Endothelial cell of hepatic sinusoid (primary cell): ENCODE measurements at regions not wholly inside any gene's neighbourhood (a gene's known extent, or its start where the extent isn't known, plus 50 kb on each side); places are given as distances from the start of the nearest gene placed in this dataset.
"Not testable (repeated sequence)": the region's sequence is repeated elsewhere in the genome, so short reads cannot be mapped to it uniquely, and the experiment has no call there.

Experiments
- in situ Hi-C: cut with HindIII; loops from 2 replicates; pipeline ENCODE4 v1.10.0; 2017; ENCODE audit warnings: low sequenced_read_pairs

GRCh38 chr5:19125956-19126713 lies 861.9 kb downstream of the CDH18 start:
- in situ Hi-C loops: no loop called here

- in situ Hi-C loops: no loop called here
Measured at GRCh38 chr5:19140276-19140675, 847.7 kb downstream of the CDH18 start.

DNA sequence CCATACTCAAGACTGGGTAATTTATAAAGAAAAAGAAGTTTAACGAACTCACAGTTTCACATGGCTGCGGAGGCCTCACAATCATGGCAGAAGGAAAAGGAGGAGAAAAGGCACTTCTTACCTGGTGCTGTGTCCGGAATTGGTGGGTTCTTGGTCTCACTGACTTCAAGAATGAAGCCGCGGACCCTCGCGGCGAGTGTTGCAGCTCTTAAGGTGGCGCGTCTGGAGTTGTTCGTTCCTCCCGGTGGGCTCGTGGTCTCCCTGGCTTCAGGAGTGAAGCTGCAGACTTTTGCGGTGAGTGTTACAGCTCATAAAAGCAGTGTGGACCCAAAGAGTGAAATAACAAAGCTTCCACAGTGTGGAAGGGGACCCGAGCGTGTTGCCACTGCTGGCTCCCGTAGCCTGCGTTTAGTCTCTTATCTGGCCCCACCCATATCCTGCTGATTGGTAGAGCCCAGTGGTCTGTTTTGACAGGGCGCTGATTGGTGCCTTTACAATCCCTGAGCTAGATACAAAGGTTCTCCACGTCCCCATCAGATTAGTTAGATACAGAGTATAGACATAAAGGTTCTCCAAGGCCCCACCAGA lies 846.0 kb downstream of the CDH18 start:
- in situ Hi-C loops: not testable (repeated sequence)

DNA sequence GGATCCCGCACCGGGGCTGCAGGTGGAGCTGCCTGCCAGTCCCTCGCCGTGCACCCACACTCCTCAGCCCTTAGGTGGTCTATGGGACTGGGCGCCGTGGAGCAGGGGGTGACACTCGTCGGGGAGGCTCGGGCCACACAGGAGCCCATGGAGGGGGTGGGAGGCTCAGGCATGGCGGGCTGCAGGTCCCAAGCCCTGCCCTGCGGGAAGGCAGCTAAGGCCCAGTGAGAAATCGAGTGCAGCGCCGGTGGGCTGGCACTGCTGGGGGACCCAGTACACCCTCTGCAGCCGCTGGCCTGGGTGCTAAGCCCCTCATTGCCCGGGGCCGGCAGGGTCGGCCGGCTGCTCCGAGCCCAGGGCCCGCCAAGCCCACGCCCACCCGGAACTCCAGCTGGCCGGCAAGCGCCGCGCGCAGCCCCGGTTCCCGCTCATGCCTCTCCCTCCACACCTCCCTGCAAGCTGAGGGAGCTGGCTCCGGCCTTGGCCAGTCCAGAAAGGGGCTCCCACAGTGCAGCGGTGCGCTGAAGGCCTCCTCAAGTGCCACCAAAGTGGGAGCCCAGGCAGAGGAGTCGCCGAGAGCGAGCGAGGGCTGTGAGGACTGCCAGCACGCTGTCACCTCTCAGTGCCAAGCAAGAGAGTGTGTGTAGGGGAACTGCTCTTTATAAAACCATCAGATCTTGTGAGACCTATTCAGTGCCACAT lies 845.1 kb downstream of the CDH18 start:
- in situ Hi-C loops: not testable (repeated sequence)

DNA sequence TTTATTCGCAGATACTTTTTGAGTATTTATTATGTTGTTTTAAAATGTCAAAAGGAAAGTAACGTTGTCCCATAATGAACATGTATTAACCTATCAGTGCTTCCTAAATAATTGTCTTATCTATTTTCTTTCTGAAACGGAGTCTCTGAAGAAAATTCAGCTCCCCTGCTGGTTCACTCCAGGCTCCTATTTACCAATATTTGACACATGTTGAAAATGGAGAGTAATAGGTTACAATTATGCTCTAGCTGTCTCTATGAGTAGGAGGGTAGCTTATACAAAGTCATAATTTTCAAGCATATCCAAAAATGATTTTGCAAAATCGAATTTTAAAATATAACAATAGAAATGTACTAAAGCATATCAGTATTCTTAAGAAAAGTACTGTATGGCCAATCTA lies 844.1 kb downstream of the CDH18 start:
- in situ Hi-C loops: no loop called here

DNA sequence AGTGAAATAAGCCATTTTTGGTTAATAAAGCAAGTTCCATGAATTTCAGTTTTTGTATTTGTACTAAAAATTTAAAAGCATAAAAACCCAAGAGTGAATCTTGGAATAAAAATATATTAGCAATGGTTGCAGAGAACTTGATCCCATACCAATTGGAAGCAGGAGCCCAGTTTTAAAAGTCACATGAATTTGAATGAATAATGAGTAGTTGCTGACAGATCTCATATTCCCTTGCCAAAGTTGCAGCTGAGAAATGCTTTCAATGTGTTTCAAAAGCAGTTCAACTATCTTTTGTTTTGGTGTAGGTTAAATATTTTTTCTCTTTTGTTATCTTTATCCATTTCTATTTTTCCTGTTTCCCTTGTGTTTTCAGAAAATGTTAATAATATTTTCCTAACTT lies 818.6 kb downstream of the CDH18 start:
- in situ Hi-C loops: no loop called here

GRCh38 chr5:19172926-19173470 lies 815.0 kb downstream of the CDH18 start:
- in situ Hi-C loops: no loop called here

DNA sequence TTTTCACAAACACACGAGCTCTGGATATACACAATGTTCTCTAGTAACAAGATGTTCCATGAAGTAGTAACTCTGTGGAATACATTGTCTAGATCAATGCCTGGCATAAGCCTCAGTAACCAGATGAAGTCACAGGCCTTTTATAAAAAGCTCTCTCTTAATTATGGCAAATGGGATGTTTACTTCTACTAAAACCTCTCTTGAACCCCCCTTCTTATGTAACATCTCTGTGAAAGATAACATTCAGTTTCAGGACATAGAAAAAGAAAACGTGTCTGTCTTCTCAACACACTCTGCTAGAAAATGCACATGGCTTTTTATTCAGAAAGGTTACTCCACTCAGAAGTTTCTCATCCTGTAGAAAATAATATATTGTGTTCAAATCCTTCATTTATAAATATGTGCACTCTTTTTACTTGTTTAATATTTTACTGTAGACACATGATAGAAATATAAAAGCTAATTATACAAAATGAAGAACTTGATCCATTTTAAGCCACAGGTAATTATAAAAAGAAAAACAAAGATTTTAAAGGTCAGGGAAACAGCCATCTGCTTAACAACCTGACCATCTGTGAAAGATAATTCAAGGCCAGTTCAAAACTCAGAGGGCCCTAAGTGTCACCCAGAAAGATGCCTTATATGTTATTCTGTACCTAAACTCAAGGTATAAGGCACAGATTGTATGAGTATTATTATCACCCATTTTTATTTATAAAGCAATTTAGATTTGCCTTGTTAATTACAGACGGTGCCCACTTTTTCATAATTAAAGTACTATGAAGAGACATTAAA lies 812.0 kb downstream of the CDH18 start:
- in situ Hi-C loops: no loop called here

DNA sequence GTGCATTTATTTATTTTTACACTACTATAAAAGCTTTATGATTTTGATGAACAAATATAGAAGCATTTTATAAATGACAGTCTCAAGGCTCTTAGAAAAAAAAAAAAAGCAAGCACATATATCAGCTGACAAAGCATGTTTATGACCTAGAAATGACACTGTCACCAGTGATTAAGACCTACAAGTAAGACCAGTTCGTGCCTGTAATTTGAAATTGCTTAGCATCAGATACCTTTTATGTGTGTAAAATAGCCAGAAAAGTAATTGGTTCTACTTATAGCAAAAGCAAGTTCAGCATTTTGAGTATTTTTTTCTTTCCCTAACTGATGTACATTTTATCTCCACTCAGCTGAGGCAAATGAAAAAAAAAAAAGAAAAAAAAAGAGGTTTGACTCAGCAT lies 808.4 kb downstream of the CDH18 start:
- in situ Hi-C loops: no loop called here

DNA sequence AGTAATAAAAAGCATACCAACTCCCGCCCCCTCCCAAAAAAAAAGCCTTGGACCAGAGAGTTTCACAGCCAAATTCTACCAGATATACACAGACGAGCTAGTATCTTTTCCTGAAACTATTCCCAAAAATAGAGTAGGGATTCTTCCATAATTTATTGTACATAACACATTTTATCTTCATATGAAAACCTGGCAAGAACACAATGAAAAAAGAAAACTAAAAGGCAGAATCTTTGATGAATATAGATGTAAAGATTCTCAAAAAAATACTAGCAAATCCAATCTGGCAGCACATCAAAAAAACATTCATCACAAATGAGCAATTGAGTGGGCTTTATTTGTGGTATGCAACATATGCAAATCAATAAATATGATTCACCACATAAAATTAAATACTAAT lies 798.8 kb downstream of the CDH18 start:
- in situ Hi-C loops: no loop called here

GRCh38 chr5:19193631-19194030 lies 794.4 kb downstream of the CDH18 start:
- in situ Hi-C loops: no loop called here

- in situ Hi-C loops: no loop called here
Measured at GRCh38 chr5:19196631-19197030, 791.4 kb downstream of the CDH18 start.

GRCh38 chr5:19200251-19200650 lies 787.7 kb downstream of the CDH18 start:
- in situ Hi-C loops: no loop called here

DNA sequence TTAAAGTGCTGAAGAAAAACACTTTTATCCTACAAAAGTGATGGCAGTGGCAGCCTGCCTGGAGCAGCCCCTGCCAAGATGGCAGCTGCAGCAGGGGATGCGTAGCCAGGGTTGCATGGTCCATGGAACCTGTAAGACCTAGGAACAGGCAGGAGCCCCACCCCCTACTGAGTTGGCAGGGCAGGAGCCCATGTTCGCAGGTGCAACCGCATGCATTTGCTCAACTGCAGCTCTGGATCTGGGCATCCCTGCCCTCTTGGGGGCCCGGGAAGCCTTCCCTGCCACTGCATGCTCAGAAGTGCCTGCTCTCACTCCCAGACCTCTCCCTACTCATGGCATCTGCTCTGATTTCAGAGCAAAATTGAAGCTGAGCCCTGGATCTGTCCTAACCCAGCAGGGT lies 779.6 kb downstream of the CDH18 start:
- in situ Hi-C loops: no loop called here

DNA sequence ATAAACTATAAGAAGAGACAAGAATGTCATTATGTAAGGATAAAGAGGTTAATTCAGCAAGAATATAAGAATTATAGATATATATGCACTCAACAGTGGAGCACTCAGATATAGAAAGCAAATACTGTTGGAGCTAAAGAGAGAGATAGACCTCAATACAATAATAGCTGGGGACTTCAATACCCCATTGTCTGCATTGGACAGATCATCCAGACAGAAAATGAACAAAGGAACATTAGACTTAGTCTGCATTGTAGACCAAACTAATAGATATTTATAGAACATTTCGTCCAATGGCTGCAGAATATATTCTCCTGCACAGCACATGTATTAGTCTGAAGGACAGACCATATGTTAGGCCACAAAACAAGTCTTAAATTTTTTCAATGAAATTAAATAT lies 777.1 kb downstream of the CDH18 start:
- in situ Hi-C loops: no loop called here

GRCh38 chr5:19229179-19229835 lies 758.7 kb downstream of the CDH18 start:
- in situ Hi-C loops: no loop called here

GRCh38 chr5:19233573-19233972 lies 754.4 kb downstream of the CDH18 start:
- in situ Hi-C loops: no loop called here

DNA sequence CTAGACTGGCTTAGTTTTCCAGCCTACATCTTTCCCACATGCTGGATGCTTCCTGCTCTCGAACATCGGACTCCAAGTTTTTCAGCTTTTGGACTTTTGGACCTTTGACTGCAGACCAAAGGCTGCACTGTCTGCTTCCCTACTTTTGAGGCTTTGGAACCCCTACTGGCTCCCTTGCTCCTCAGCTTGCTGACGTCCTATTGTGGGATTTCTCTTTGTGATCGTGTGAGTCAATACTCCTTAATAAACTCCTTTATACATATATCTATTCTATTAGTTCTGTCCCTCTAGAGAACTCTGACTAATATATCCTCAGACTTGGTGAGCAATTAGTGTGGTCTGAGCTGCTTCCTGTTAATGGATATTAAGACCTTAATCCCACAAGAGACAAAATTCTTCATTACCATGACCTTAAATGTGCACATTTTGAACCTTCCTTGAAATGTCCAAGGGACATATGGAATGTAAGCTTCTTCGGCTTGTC lies 752.9 kb downstream of the CDH18 start:
- in situ Hi-C loops: no loop called here

DNA sequence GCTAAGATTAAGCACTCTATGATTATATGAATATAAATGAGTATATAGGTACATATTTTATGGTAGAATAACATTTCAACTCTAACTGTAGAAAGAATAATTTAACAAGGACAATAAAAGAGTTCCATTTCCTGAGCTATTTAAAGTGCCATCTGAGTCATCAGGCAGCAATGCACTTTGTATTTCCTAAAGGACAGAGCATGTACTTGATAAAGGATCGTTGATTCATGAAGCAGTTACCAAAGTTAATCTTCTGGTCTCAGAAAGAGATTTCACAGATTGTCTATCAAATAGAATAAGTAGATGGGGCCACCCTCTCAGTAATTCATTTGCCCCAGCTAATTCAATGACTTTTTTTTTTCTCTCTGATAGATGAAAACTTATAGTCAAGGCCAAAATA lies 747.8 kb downstream of the CDH18 start:
- in situ Hi-C loops: no loop called here

GRCh38 chr5:19241690-19242089 lies 746.3 kb downstream of the CDH18 start:
- in situ Hi-C loops: no loop called here
